Fibroblast of the aortic adventitia (primary cell): ENCODE measurements at regions not wholly inside any gene's neighbourhood (a gene's known extent, or its start where the extent isn't known, plus 50 kb on each side); places are given as distances from the start of the nearest gene placed in this dataset.
A peak's percentile ranks its signal among the peaks of the same experiment; 100 is the strongest.

Experiments used
- DNase-seq: peaks from one replicate; pipeline ENCODE4 v3.0.0-alpha.2; 2010; ENCODE audit warnings: low read depth
- H3K4me3 ChIP-seq: 2 replicates; pipeline ENCODE4 v1.5.1; 2011; ENCODE audit warnings: low read depth, mild to moderate bottlenecking, control low read depth, low read length, moderate library complexity
- CTCF ChIP-seq: IDR thresholded peaks from 2 replicates; pipeline ENCODE4 v1.5.1; 2011; ENCODE audit warnings: mild to moderate bottlenecking, low read length, control low read depth, inconsistent platforms; ENCODE audit not compliant: insufficient read depth

GRCh38 chr12:53854701-53855316 is 83.8 kb upstream of the HOXC13 start:
- DNase-seq, result no peak
- H3K4me3 ChIP-seq, result no peak overlapping the region
- TF ChIP-seq CTCF, result no peak

GRCh38 chr12:53856132-53856531 is 82.5 kb upstream of the HOXC13 start:
- DNase-seq, result no peak
- H3K4me3 ChIP-seq, result no peak overlapping the region
- no peak for TF ChIP-seq CTCF

GRCh38 chr12:53857666-53858065 is 81.0 kb upstream of the HOXC13 start:
- DNase-seq, result no peak
- TF ChIP-seq CTCF, result no peak
- H3K4me3 ChIP-seq, result no peak overlapping the region

GRCh38 chr12:53860426-53861345 is 77.9 kb upstream of the HOXC13 start:
- no peak overlapping the region for H3K4me3 ChIP-seq
- DNase-seq, result peak; percentile 16

GRCh38 chr12:53862206-53862605 is 76.4 kb upstream of the HOXC13 start:
- no peak for TF ChIP-seq CTCF
- no peak for DNase-seq

More at GRCh38 chr12:53860426-53861345, 77.9 kb upstream of the HOXC13 start:
- no peak for TF ChIP-seq CTCF

GRCh38 chr12:53862831-53863230 is 75.8 kb upstream of the HOXC13 start:
- peak; percentile 12 for DNase-seq
- no peak overlapping the region for H3K4me3 ChIP-seq
- no peak for TF ChIP-seq CTCF

More at GRCh38 chr12:53862206-53862605, 76.4 kb upstream of the HOXC13 start:
- no peak overlapping the region for H3K4me3 ChIP-seq
